ENCODE measurements at regions not wholly inside any gene's neighbourhood (a gene's known extent, or its start where the extent isn't known, plus 50 kb on each side); places are given as distances from the start of the nearest gene placed in this dataset.
"Not testable (repeated sequence)": the region's sequence is repeated elsewhere in the genome, so short reads cannot be mapped to it uniquely, and the experiment has no call there.

DNA sequence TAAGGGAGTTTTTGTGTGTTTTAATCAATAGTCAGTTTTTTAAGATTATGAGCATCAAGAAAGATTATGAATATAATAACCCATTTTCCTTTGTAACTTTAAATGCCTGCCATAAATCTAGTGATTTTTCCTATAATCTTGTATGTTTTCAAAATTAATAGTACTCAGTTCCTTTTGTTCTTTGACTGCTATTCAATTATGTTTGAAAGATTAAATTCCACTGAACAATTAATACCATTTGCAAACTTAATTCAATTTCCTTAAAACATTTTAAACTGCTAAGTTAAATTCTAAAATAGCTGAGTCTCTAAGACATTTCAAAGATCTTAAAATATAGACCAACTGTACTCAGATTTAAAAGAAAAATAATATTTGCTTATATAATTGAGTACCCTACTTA is 1173.9 kb upstream of the TMEFF2 start:
- H3K27ac ChIP-seq: no peak overlapping the region
- H3K79me2 ChIP-seq: no peaks in the 10 kb centered on the region
- no peak overlapping the region for H2AFZ ChIP-seq
- H3K9me2 ChIP-seq (replicated peaks; ENCODE audit: insufficient read depth): no peaks in the 10 kb centered on the region
- no peaks in the 10 kb centered on the region for H3K9me3 ChIP-seq (ENCODE audit: low read depth)
- no peaks in the 10 kb centered on the region for H4K20me1 ChIP-seq (ENCODE audit: insufficient read depth, poor library complexity, severe bottlenecking)
- no peak overlapping the region for H3K4me3 ChIP-seq
- H3K4me1 ChIP-seq (ENCODE audit: insufficient read depth): no peaks in the 10 kb centered on the region
- TF ChIP-seq EZH2phosphoT487 (IDR thresholded peaks at IDR 0.05; ENCODE audit: low read depth, severe bottlenecking, unreplicated experiment): no peak
- TF ChIP-seq, protein P1, sequence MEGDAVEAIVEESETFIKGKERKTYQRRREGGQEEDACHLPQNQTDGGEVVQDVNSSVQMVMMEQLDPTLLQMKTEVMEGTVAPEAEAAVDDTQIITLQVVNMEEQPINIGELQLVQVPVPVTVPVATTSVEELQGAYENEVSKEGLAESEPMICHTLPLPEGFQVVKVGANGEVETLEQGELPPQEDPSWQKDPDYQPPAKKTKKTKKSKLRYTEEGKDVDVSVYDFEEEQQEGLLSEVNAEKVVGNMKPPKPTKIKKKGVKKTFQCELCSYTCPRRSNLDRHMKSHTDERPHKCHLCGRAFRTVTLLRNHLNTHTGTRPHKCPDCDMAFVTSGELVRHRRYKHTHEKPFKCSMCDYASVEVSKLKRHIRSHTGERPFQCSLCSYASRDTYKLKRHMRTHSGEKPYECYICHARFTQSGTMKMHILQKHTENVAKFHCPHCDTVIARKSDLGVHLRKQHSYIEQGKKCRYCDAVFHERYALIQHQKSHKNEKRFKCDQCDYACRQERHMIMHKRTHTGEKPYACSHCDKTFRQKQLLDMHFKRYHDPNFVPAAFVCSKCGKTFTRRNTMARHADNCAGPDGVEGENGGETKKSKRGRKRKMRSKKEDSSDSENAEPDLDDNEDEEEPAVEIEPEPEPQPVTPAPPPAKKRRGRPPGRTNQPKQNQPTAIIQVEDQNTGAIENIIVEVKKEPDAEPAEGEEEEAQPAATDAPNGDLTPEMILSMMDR (IDR thresholded peaks at IDR 0.05; ENCODE audit: poor library complexity): no peak
- TF ChIP-seq EZH2 (IDR thresholded peaks at IDR 0.05; ENCODE audit: borderline replicate concordance): no peak
- H3K36me3 ChIP-seq (replicated peaks; ENCODE audit: insufficient read depth, low read depth): no peaks in the 10 kb centered on the region
- H3K4me2 ChIP-seq: no peak overlapping the region
- no peaks in the 10 kb centered on the region for H3K27me3 ChIP-seq
- DNase-seq (ENCODE audit: low spot score): no peak

DNA sequence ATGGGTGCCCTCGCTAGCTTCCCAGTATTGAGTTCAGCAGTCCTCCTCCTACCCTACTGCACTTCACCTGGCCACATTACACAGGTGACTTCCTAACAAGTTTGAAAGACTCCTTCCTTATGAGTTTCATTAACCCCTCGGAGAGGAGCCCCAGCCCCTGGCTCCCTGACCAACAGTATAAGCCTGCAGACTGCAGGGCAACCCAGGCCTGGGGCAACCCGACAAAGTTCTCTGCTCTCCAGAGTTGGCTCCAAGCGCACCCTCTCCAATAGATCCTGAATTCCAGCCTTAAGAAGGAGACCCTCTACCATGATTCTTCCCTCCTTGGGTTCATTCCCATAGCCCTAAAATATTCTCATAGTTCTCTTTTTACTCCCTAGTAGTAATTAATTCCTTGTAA is 1162.8 kb upstream of the TMEFF2 start:
- no peak overlapping the region for H2AFZ ChIP-seq
- H3K79me2 ChIP-seq: no peaks in the 10 kb centered on the region
- no peak overlapping the region for H3K27ac ChIP-seq
- H3K36me3 ChIP-seq (replicated peaks; ENCODE audit: insufficient read depth, low read depth): no peaks in the 10 kb centered on the region
- TF ChIP-seq EZH2 (IDR thresholded peaks at IDR 0.05; ENCODE audit: borderline replicate concordance): no peak
- no peak for TF ChIP-seq EZH2phosphoT487 (IDR thresholded peaks at IDR 0.05; ENCODE audit: low read depth, severe bottlenecking, unreplicated experiment)
- TF ChIP-seq, protein P1 (IDR thresholded peaks at IDR 0.05; ENCODE audit: poor library complexity): no peak
- DNase-seq (ENCODE audit: low spot score): no peak
- WGBS (ENCODE audit: low lambda C conversion rate, missing lambda C conversion rate): 95% methylated on average over 4 of the region's 4 CpGs
- H4K20me1 ChIP-seq (ENCODE audit: insufficient read depth, poor library complexity, severe bottlenecking): no peaks in the 10 kb centered on the region
- no peaks in the 10 kb centered on the region for H3K9me3 ChIP-seq (ENCODE audit: low read depth)
- no peaks in the 10 kb centered on the region for H3K27me3 ChIP-seq
- H3K4me1 ChIP-seq (ENCODE audit: insufficient read depth): no peaks in the 10 kb centered on the region
- H3K9me2 ChIP-seq (replicated peaks; ENCODE audit: insufficient read depth): no peaks in the 10 kb centered on the region
- no peak overlapping the region for H3K4me2 ChIP-seq
- H3K4me3 ChIP-seq: no peak overlapping the region

DNA sequence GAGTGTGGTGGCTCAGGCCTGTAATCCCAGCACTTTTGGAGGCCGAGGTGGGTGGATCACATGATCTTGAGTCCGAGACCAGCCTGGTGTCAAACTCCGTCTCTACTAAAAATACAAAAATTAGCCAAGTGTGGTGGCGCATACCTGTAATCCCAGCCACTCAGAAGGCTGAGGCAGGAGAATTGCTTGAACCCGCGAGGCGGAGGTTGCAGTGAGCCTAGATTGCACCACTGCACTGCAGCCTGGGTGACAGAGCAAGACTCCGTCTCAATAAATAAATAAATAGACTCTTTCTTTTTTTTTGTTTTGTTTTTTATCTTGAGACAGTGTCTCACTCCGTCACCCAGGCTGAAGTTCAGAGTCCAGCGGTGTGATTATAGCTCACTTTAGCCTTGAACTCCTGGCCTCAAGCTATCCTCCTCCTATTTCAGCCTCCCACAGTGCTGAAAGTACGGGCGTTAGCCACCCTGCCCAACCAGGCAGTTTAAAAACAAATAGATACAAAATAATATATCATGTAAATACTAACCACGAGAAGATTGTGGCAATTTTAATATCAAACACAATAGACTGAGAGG is 1158.0 kb upstream of the TMEFF2 start:
- DNase-seq (ENCODE audit: low spot score): not testable (repeated sequence)

DNA sequence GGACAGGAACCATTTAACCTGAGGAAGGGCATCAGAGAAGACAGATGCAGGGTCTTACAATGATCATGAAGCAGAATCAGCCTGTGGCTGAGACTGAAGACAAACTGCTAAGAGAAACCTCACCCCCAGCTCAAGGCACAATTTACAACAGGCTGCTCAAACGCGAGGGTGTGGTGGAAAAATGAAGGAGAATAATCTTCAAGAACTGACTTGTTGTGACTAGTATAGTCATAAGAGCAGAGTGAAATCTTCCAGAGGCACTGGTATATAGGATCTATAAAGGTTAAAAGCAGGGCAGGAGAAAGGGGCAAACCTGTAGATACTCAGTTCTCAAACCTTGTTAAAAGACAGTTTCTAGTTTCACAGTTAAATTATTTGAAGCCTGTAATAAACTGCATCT is 1155.8 kb upstream of the TMEFF2 start:
- Histone ChIP-seq H4K20me1 (ENCODE audit: insufficient read depth, poor library complexity, severe bottlenecking) (no peaks in the 10 kb centered on the region), H3K4me3 (no peak overlapping the region), H3K9me3 (ENCODE audit: low read depth) (no peaks in the 10 kb centered on the region), H3K4me2 (no peak overlapping the region), H3K9me2 (replicated peaks; ENCODE audit: insufficient read depth) (no peaks in the 10 kb centered on the region), H3K4me1 (ENCODE audit: insufficient read depth) (no peaks in the 10 kb centered on the region), H2AFZ (no peak overlapping the region), H3K27ac (no peak overlapping the region), H3K79me2 (no peaks in the 10 kb centered on the region), H3K27me3 (no peaks in the 10 kb centered on the region), H3K36me3 (replicated peaks; ENCODE audit: insufficient read depth, low read depth) (no peaks in the 10 kb centered on the region)
- WGBS (ENCODE audit: low lambda C conversion rate, missing lambda C conversion rate): 65% methylated on average over 2 of the region's 2 CpGs
- no peak for TF ChIP-seq EZH2 (IDR thresholded peaks at IDR 0.05; ENCODE audit: borderline replicate concordance)
- no peak for TF ChIP-seq EZH2phosphoT487 (IDR thresholded peaks at IDR 0.05; ENCODE audit: low read depth, severe bottlenecking, unreplicated experiment)
- TF ChIP-seq, protein P1 (IDR thresholded peaks at IDR 0.05; ENCODE audit: poor library complexity): no peak
- no peak for DNase-seq (ENCODE audit: low spot score)

More for the DNA sequence above, 1158.0 kb upstream of the TMEFF2 start:
- H3K27ac ChIP-seq; H3K4me1 ChIP-seq (ENCODE audit: insufficient read depth); H3K9me3 ChIP-seq (ENCODE audit: low read depth); H3K4me2 ChIP-seq; H3K79me2 ChIP-seq; H3K27me3 ChIP-seq; H2AFZ ChIP-seq; H3K4me3 ChIP-seq; H3K36me3 ChIP-seq (replicated peaks; ENCODE audit: insufficient read depth, low read depth); H3K9me2 ChIP-seq (replicated peaks; ENCODE audit: insufficient read depth); H4K20me1 ChIP-seq (ENCODE audit: insufficient read depth, poor library complexity, severe bottlenecking): not testable (repeated sequence)
- 89% methylated on average over 13 of the region's 13 CpGs for WGBS (ENCODE audit: low lambda C conversion rate, missing lambda C conversion rate)

All from hepatocyte (in vitro differentiated cells).